GM19351 (cell line): ENCODE measurements at regions not wholly inside any gene's neighbourhood (a gene's known extent, or its start where the extent isn't known, plus 50 kb on each side); places are given as distances from the start of the nearest gene placed in this dataset.
"Not testable (repeated sequence)": the region's sequence is repeated elsewhere in the genome, so short reads cannot be mapped to it uniquely, and the experiment has no call there.

Experiments
- ATAC-seq: cut with Tn5 transposase; IDR thresholded peaks from one replicate; pipeline ENCODE4 v1.9.1; 2021; ENCODE audit warnings: mild to moderate bottlenecking, moderate library complexity; ENCODE audit not compliant: unreplicated experiment

GRCh38 chr2:240191001-240191400 lies 50.5 kb upstream of the OTOS start:
- no peak for ATAC-seq

DNA sequence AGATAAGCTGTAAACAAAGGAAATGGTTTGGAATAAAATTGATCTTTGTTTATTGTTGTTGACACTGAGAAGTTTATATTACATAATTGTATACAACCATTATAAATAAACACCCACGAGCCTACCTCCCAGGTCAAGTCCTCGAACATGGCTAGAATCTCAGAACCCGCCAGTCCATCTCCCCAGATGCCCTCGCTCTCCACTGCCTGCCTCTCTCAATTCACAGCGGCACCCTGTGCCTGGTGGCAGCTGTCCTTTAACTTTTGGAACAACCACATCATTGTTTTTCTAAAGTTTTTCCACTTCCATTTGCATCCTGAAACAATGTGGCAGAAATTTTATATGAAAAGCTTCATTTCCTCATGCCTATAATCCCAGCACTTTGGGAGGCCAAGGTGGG lies 52.2 kb upstream of the OTOS start:
- ATAC-seq: no peak

DNA sequence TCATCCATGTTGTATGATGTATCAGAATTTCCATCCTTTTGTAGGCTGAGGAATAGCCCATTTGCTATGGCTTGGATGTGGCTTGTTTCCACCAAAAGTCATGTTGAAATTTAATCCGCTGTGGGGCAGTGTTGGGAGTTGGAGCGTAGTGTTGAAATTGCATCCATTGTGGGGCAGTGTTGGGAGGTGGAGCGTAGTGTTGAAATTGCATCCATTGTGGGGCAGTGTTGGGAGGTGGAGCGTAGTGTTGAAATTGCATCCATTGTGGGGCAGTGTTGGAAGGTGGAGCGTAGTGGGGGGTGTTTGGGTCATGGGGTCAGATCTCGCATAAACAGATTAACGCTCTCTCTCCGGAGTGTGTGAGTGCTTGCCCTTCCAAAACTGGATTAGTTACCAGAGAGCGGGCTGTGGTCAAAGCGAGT lies 53.9 kb upstream of the OTOS start:
- ATAC-seq: not testable (repeated sequence)

- ATAC-seq: no peak
These were observed 54.9 kb upstream of the OTOS start for GRCh38 chr2:240195316-240195861.

- no peak for ATAC-seq
These were observed 56.4 kb upstream of the OTOS start for GRCh38 chr2:240196716-240197461.

GRCh38 chr2:240197462-240198139 lies 57.1 kb upstream of the OTOS start:
- no peak for ATAC-seq

GRCh38 chr2:240198226-240198625 lies 57.8 kb upstream of the OTOS start:
- no peak for ATAC-seq

GRCh38 chr2:240199133-240199870 lies 58.8 kb upstream of the OTOS start:
- no peak for ATAC-seq

GRCh38 chr2:240200230-240201051 lies 60.0 kb upstream of the OTOS start:
- ATAC-seq: no peak

DNA sequence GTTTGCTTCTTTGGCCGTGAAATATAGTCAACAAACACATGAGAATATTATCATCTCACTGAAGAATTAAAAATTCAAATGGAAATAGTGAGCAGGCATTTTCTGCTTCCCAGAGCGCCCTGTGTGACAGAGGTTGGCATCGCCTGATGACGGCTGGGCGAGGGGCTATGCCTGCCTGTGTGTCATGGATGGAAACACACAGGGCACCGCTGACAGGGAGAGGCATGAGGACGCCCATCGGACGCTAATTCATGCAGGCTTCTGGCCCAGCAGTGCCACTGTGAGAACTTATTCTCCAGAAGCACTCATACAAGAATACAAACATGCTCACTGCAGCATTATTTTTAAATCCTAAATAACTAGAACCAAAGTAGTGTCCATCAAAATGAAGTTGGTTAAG lies 61.4 kb upstream of the OTOS start:
- ATAC-seq: no peak

DNA sequence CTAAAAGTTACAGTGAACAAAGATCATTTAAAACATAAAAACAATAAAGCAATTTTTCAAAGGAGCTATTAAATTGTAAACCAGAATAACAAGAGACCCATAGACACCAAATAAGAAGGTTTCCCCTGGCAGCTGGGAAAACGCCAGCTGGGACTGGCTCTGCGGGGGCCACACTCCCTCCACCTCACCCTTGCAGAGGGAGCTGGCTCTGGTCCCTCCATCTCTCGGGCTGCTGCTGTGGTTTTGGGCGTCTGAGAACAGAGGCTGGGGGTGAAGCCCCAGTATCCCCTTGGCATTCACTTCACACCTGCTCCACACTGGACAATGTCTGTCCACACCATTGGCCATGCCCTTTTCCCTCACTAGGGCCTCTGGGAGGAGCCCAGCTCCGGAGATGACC lies 62.1 kb upstream of the OTOS start:
- no peak for ATAC-seq

GRCh38 chr2:240203031-240203787 lies 62.8 kb upstream of the OTOS start:
- ATAC-seq: no peak

GRCh38 chr2:240203788-240204270 lies 63.4 kb upstream of the OTOS start:
- ATAC-seq: no peak

- ATAC-seq: no peak
These were observed 64.2 kb upstream of the OTOS start for GRCh38 chr2:240204431-240205276.

GRCh38 chr2:240205348-240205747 lies 64.9 kb upstream of the OTOS start:
- ATAC-seq: no peak

DNA sequence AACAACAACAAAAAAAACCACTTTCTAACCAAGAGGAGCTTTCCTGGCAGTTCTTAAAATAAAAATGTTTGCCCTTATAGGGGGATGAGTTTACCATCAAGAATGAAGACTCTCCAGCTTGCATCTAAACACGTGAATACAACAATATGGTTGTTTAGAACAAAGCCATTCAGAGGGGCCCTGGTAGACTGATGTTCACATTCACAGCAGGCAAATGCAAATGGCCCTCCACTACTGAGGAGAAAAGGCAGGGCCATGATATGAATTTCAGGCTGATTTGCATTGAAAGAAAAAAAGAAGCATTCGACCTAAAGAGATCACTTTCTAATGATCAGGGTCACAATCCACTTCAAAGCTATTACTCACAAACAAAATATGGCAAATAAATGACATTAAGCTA lies 65.3 kb upstream of the OTOS start:
- ATAC-seq: no peak

DNA sequence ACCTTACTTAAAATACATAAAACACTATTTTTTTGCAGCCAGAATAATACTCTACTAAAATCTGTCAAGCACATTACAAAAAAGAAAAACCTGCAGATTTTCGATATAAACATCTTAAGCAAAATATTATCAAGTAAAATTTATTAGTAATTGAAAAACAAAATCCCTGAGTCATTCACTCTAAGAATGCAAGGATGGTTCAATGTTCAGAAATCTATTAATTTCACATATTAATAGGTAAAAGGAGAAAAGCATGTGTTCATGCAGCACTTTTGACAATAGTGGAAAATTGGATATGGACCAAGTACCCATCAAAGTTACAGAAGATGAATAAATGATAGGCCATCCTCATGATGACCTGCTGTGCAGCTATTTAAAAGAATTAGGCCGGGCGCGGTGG lies 66.2 kb upstream of the OTOS start:
- no peak for ATAC-seq

- no peak for ATAC-seq
These were observed 67.2 kb upstream of the OTOS start for GRCh38 chr2:240207661-240208060.

- no peak for ATAC-seq
These were observed 67.6 kb upstream of the OTOS start for GRCh38 chr2:240208096-240208495.
